Activated CD8-positive, alpha-beta memory T cell treated with anti-CD3 and anti-CD28 coated beads, Interleukin-2, amount 10 ng/mL, durations not matched to agents 7 days and 5 days (primary cell): ENCODE measurements at regions not wholly inside any gene's neighbourhood (a gene's known extent, or its start where the extent isn't known, plus 50 kb on each side); places are given as distances from the start of the nearest gene placed in this dataset.
"Not testable (repeated sequence)": the region's sequence is repeated elsewhere in the genome, so short reads cannot be mapped to it uniquely, and the experiment has no call there.

ENCODE experiments used
- ATAC-seq: fragments of 150-1000 bp; cut with Tn5 transposase; one replicate; pipeline ENCODE4 v1.10.0; 2021; ENCODE audit warnings: moderate library complexity
- CTCF ChIA-PET: fragments of 350-600 bp; sonication (Branson Sonifier 250); formaldehyde crosslinking; loops from one replicate; lab custom pipeline; 2021; ENCODE audit warnings: antibody characterized with exemption; lab: Charles Lee
- DNase-seq: peaks from one replicate; pipeline ENCODE4 v3.0.0-alpha.2; 2020
- H3K27ac Mint-ChIP-seq: one replicate; pipeline ENCODE4 v1.8.0; 2021; ENCODE audit warnings: mild to moderate bottlenecking, mixed read lengths
- H3K27me3 Mint-ChIP-seq: one replicate; pipeline ENCODE4 v1.8.0; 2021; ENCODE audit warnings: mixed read lengths
- H3K36me3 Mint-ChIP-seq: one replicate; pipeline ENCODE4 v1.8.0; 2021; ENCODE audit warnings: mild to moderate bottlenecking, mixed read lengths
- H3K4me1 Mint-ChIP-seq: one replicate; pipeline ENCODE4 v1.8.0; 2021; ENCODE audit warnings: mixed read lengths
- H3K4me3 Mint-ChIP-seq: one replicate; pipeline ENCODE4 v1.8.0; 2021; ENCODE audit warnings: mild to moderate bottlenecking, moderate library complexity, mixed read lengths
- H3K9me3 Mint-ChIP-seq: one replicate; pipeline ENCODE4 v1.8.0; 2022; ENCODE audit warnings: low read depth, mixed read lengths

DNA sequence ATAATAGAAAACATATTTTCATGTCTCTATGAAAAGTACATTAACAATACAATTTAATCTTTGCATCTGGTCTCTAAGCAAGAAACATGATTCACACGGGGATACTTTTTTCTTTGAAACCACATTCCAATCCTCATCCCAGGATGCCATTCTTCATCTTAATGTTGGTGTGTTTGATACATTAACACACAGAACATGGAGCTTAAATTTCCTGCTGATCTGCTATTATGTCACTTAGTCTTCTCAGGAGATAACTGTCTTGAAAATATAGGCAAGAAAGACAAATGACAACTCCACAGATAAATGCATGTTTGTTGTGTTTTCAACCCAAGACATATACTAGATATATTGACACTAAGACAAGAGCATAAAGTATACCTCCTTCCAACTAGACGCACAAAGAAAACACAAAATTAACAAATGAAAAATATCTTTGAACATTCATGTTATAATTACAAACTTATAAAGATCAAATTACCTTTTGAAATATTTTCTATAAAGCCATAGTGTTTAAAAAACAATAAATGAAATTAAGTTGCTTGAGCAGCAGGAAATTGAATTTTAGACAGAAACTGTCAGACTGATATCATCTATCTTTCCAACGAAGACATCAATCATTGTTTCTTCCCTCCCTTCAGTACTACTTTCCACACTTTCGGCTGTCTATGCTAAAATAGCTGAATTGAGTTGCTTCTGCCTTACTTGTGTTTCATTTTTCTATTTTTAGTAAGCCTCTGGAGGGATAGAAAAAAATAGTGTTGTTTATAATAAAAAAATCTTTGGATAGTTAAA, 1676.7 kb upstream of the CDH9 start:
- DNase-seq, result no peak
- ATAC-seq, result no peak
- Mint-ChIP-seq H3K4me3 (no peak overlapping the region), H3K27me3 (no peaks in the 10 kb centered on the region), H3K4me1 (no peaks in the 10 kb centered on the region), H3K9me3 (peaks cover 8% of the 10 kb centered on the region), H3K27ac (no peak overlapping the region), H3K36me3 (no peaks in the 10 kb centered on the region)
- CTCF ChIA-PET, result no interaction called here

DNA sequence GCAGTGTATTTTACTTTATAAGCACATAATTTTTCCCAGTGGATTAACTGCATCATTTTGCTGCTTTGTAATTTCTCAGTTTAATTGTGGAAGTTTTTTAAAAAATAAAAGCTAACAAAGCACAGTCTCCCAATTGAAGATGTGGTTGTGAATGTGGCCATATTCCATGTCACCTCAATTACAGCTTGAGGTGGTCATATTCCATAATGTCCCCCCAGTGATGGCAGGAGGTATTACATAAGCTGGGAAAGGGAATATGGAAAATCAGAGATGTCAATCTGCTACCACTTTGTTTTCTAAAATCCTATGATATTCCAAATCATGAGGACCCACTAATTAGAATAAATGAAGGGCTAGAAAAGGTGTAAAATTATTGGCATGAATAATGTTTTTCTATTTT, 1672.0 kb upstream of the CDH9 start:
- no peak overlapping the region for H3K27ac Mint-ChIP-seq
- DNase-seq (no peak), ATAC-seq (no peak)
- H3K4me3 Mint-ChIP-seq, result no peak overlapping the region
- H3K4me1 Mint-ChIP-seq, result no peaks in the 10 kb centered on the region
- H3K36me3 Mint-ChIP-seq, result no peaks in the 10 kb centered on the region
- H3K9me3 Mint-ChIP-seq, result peaks cover 16% of the 10 kb centered on the region
- CTCF ChIA-PET, result no interaction called here
- no peaks in the 10 kb centered on the region for H3K27me3 Mint-ChIP-seq

DNA sequence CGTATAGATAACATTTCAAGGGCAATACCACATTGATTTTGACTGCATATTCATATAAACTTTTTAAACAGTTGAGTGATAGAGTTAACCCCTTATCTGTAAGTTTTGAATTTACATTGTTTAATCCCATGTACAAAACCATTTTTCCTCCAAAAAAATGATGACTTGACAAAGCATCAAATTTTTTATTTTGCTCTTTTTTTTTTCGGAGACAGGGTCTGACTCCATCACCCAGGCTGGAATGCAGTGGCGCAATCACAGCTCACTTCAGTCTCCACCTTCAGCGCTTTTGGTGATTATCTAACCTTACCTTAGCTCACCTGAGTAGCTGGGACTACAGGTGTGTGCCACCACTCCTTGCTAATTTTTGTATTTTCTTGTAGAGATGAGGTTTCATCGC, 1670.1 kb upstream of the CDH9 start:
- DNase-seq (no peak), ATAC-seq (no peak)
- Mint-ChIP-seq H3K36me3 (no peaks in the 10 kb centered on the region), H3K4me3 (no peak overlapping the region), H3K4me1 (no peaks in the 10 kb centered on the region), H3K27me3 (no peaks in the 10 kb centered on the region), H3K27ac (no peak overlapping the region), H3K9me3 (peaks cover 17% of the 10 kb centered on the region)
- CTCF ChIA-PET, result no interaction called here

DNA sequence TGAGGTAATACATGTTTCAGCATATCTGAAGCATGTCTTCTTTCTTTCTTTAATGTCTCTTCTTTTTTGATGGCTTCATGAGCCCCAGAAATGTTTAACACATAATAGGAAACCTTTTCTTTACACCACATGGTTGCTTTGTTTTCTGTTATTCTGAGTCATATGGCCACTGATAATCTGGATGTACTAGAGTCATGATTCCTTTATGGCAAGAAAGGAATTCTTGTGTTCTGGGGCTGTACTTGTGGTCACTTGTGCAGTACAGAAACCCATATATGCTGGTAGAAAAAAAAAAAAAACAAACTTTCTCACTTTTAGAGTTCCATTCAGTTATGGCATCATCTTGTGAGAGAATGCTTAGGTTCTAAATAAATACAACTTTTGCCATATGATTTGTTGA, 1669.3 kb upstream of the CDH9 start:
- Mint-ChIP-seq H3K4me1 (no peaks in the 10 kb centered on the region), H3K27me3 (no peaks in the 10 kb centered on the region), H3K4me3 (no peak overlapping the region), H3K36me3 (no peaks in the 10 kb centered on the region), H3K27ac (no peak overlapping the region), H3K9me3 (peaks cover 14% of the 10 kb centered on the region)
- CTCF ChIA-PET, result no interaction called here
- DNase-seq, result no peak
- no peak for ATAC-seq

DNA sequence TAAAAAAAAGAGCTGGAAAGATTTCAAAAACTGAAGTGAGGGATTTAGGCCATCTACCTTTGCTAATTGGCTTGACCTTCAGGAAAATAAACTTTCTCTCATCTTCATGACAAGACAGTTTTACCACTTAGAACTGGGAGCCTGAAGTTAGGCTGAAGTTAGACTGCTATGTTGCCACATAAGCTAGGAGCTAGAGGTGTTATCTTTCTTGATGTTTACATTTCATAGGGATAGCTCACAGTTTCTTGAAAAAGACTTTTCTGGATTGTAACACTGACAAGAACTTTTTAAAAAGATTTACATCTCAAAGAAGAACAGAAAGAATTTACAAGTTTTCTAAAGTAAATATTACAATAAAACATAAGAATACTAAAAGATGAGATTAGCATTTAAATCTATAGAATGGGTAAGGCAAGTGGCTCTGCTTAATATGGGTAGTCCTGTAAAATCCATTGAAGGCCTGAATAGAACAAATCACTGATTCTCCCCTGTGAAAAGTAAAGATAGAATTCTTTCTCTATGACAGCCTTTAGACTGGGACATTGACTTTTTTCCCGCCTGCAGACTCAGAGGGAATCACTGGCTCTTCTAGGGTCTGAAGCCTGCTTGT, 1665.4 kb upstream of the CDH9 start:
- CTCF ChIA-PET, result no interaction called here
- H3K4me3 Mint-ChIP-seq, result no peak overlapping the region

DNA sequence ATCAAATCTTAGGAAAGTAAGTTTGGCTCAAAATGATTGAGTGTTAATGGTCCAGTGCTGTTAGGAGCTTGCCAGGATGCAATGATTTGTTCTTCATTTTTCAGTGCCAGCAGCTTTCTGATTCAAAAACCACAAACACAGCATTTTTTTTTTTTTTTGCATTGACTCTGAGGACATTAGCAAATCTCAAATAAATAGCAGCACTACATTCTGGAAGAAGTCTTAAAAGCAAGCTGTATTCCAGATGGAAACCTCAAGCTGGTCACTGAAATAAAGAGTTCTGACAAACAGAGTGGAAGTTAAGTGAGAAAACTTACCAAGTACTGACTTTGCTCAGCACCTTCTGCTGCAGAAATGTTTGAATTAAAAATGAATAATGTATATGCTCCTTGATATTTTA, 1653.1 kb upstream of the CDH9 start:
- ATAC-seq (no peak), DNase-seq (no peak)
- no peak overlapping the region for H3K4me3 Mint-ChIP-seq
- no peak overlapping the region for H3K27ac Mint-ChIP-seq
- H3K9me3 Mint-ChIP-seq, result peaks cover 9% of the 10 kb centered on the region
- H3K4me1 Mint-ChIP-seq, result no peaks in the 10 kb centered on the region
- CTCF ChIA-PET, result no interaction called here
- H3K27me3 Mint-ChIP-seq, result no peaks in the 10 kb centered on the region
- H3K36me3 Mint-ChIP-seq, result no peaks in the 10 kb centered on the region

More for the DNA sequence above, 1665.4 kb upstream of the CDH9 start:
- ATAC-seq (no peak), DNase-seq (no peak)
- no peak overlapping the region for H3K27ac Mint-ChIP-seq
- H3K36me3 Mint-ChIP-seq, result no peaks in the 10 kb centered on the region
- no peaks in the 10 kb centered on the region for H3K4me1 Mint-ChIP-seq
- H3K9me3 Mint-ChIP-seq, result peaks cover 16% of the 10 kb centered on the region
- H3K27me3 Mint-ChIP-seq, result no peaks in the 10 kb centered on the region

DNA sequence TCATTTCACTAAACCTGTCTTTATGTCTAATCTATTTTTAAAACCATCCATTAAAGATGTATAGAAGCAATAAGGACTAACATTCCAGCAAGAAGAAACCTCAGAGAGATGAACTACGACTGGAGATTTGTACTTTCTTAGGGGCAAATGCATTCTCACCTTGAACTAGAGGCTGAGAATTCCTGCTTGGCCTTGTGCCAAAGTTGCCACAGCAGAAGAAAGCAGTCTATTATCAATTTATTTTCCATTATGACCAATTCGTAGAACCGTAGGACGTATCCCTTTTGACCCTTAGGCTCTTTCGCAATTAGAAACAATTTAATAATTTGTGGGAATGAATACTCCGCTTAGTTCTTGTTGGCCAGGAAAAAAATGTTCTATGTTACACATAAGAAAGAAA, 1647.4 kb upstream of the CDH9 start:
- CTCF ChIA-PET, result no interaction called here
- no peaks in the 10 kb centered on the region for H3K4me1 Mint-ChIP-seq
- H3K9me3 Mint-ChIP-seq, result peaks cover 3% of the 10 kb centered on the region
- ATAC-seq, result no peak
- no peak for DNase-seq
- no peak overlapping the region for H3K4me3 Mint-ChIP-seq
- H3K27ac Mint-ChIP-seq, result no peak overlapping the region
- no peaks in the 10 kb centered on the region for H3K27me3 Mint-ChIP-seq
- no peaks in the 10 kb centered on the region for H3K36me3 Mint-ChIP-seq

DNA sequence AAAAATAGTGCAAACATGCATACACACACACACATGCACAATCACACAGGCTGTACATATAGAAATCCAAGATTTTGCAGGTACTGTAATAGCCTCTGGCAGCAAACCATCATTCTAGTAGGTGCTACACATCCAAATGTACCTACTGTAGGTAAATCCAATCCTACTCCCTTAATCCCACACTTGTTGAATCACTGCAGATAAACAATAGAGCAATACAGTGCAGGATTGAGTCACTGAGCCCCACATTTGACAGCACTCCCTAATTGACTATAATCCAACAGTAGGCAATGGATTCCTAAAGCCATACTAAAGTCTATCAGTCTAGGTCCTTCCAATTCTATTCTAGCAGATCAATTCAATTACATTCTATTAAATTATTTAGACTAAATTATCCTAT, 1640.5 kb upstream of the CDH9 start:
- Mint-ChIP-seq H3K27ac (no peak overlapping the region), H3K4me1 (no peaks in the 10 kb centered on the region)

DNA sequence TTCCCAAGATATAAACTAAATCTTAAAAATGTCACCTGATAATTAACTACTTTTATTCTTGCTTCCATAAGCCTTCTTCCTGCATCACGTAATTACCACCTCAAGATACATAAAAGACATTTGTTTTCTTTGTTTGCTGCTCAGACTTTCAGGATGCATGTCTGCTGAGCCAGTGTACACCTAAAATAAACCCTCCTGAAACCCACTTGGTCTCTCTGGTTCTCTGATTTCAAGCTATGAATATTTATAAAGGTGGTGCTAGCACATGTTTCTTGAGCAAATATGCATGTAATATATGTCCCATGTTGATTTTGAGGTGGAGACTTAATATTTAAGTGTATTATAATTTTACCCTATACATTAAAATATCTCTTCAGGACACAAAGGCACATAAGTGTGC, 1627.7 kb upstream of the CDH9 start:
- Mint-ChIP-seq H3K36me3 (peaks cover 1% of the 10 kb centered on the region), H3K4me3 (no peak overlapping the region), H3K27ac (no peak overlapping the region), H3K9me3 (peaks cover 10% of the 10 kb centered on the region), H3K4me1 (no peaks in the 10 kb centered on the region), H3K27me3 (no peaks in the 10 kb centered on the region)
- ATAC-seq, result no peak
- no peak for DNase-seq
- CTCF ChIA-PET, result no interaction called here

More for the DNA sequence above, 1640.5 kb upstream of the CDH9 start:
- Mint-ChIP-seq H3K27me3 (no peaks in the 10 kb centered on the region), H3K36me3 (no peaks in the 10 kb centered on the region), H3K4me3 (no peak overlapping the region), H3K9me3 (no peaks in the 10 kb centered on the region)
- CTCF ChIA-PET, result no interaction called here
- no peak for ATAC-seq
- DNase-seq, result no peak

DNA sequence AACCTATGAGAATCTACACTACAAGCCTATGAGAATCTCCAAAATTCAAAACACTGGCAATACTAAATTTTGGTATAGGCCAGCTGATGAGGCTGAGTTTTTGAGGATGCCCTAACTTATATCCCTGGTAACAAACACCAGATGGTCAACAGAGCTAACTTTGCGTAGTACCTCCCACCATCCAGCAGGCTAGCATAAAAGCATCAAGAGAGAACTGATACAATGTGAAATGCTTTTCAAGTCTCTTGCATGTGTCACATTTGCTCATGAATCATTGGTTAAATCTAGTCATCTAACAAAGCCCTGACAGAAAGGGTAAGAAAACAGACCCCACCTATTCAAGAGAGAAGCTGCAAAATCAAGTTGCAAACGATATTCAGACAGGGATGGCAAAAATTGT, 1609.7 kb upstream of the CDH9 start:
- CTCF ChIA-PET, result no interaction called here
- H3K27ac Mint-ChIP-seq, result no peak overlapping the region
- no peaks in the 10 kb centered on the region for H3K4me1 Mint-ChIP-seq
- H3K27me3 Mint-ChIP-seq, result no peaks in the 10 kb centered on the region
- no peak for ATAC-seq
- H3K4me3 Mint-ChIP-seq, result no peak overlapping the region
- no peak for DNase-seq
- peaks cover 5% of the 10 kb centered on the region for H3K9me3 Mint-ChIP-seq
- H3K36me3 Mint-ChIP-seq, result no peaks in the 10 kb centered on the region

DNA sequence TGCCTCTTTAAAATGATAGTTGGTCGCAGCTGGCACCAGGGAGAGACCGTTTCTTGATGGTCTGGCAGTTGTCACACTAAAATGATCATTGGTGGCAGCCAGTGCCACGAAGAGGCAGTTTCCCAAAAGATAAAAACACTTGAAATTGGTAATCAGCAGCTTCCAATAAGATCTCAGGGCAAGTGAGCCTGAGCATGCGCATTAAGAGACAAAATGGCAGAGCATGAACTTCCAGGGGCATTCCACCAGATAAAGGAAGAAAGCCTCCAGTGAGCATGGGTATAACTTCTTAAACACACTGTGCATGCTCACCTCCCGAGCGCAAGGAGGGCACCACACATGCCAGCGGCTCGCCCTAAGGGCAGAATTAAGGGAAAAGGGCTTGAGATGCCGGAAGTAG, 1594.2 kb upstream of the CDH9 start:
- no peaks in the 10 kb centered on the region for H3K36me3 Mint-ChIP-seq
- DNase-seq, result no peak
- H3K27me3 Mint-ChIP-seq, result no peaks in the 10 kb centered on the region
- H3K27ac Mint-ChIP-seq, result no peak overlapping the region
- no peak overlapping the region for H3K4me3 Mint-ChIP-seq
- CTCF ChIA-PET, result no interaction called here
- ATAC-seq, result no peak
- H3K9me3 Mint-ChIP-seq, result peaks cover 8% of the 10 kb centered on the region
- no peaks in the 10 kb centered on the region for H3K4me1 Mint-ChIP-seq

DNA sequence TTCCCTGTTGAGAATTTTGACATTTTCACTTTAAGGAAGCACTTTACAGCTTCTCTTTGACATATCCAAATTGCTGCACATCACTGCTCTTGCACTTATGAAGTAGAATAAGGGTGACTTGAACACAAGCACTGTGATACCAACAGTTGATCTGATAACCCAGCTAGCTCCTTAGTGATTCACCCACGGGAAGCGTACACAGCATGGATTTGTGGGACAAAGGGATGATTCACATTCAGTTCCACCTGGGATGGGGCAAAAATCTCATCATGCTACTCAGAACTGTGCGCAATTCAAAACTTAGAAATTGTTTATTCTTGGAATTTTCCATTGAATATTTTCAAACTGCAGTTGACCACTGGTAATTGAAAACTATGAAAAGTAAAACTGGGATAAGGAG, 1565.5 kb upstream of the CDH9 start:
- no peak overlapping the region for H3K27ac Mint-ChIP-seq
- H3K4me1 Mint-ChIP-seq, result no peaks in the 10 kb centered on the region
- ATAC-seq, result no peak
- peaks cover 14% of the 10 kb centered on the region for H3K9me3 Mint-ChIP-seq
- no peak for DNase-seq
- CTCF ChIA-PET, result no interaction called here
- H3K4me3 Mint-ChIP-seq, result no peak overlapping the region
- H3K36me3 Mint-ChIP-seq, result no peaks in the 10 kb centered on the region
- H3K27me3 Mint-ChIP-seq, result no peaks in the 10 kb centered on the region

DNA sequence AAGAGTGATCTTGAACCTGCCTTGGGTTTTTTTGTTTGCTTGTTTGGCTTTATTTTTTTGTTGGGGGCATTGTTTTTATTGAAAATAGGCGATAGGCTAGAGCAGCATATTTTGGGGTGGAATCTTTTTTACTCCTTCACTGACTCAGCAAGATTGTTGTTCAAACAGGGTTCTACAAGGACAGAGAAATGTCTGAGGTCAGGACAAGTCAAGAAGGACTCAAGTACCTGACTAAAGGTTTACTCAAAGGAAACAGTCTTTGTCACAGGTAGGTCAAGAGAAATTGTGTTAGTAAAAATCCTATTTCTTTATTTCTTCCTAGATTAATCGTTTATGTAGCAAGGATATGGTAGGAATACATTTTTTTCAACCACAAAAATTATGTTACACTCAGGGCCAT, 1564.0 kb upstream of the CDH9 start:
- Mint-ChIP-seq H3K9me3 (peaks cover 11% of the 10 kb centered on the region), H3K4me1 (no peaks in the 10 kb centered on the region)
- CTCF ChIA-PET, result no interaction called here

DNA sequence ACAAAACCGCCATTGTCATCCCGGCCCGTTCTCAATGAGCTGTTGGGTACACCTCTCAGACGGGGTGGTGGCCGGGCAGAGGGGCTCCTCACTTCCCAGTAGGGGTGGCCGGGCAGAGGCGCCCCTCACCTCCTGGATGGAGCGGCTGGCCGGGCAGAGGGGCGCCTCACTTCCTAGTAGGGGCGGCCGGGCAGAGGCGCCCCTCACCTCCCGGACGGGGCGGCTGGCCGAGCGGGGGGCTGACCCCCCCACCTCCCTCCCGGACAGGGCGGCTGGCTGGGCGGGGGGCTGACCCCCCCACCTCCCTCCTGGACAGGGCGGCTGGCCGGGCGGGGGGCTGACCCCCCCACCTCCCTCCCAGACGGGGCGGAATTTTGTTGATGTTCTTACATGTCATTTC, 1558.3 kb upstream of the CDH9 start:
- H3K27me3 Mint-ChIP-seq, DNase-seq, H3K4me3 Mint-ChIP-seq, H3K27ac Mint-ChIP-seq, ATAC-seq, H3K36me3 Mint-ChIP-seq, H3K9me3 Mint-ChIP-seq, CTCF ChIA-PET, H3K4me1 Mint-ChIP-seq: not testable (repeated sequence)

More for the DNA sequence above, 1564.0 kb upstream of the CDH9 start:
- ATAC-seq, result no peak
- H3K27me3 Mint-ChIP-seq, result no peaks in the 10 kb centered on the region
- no peaks in the 10 kb centered on the region for H3K36me3 Mint-ChIP-seq
- H3K27ac Mint-ChIP-seq, result no peak overlapping the region
- DNase-seq, result no peak
- H3K4me3 Mint-ChIP-seq, result no peak overlapping the region
